ENCODE measurements at regions not wholly inside any gene's neighbourhood (a gene's known extent, or its start where the extent isn't known, plus 50 kb on each side); places are given as distances from the start of the nearest gene placed in this dataset.

- TF ChIP-seq CTCF (IDR thresholded peaks at IDR 0.05) (no peak), EP300 (IDR thresholded peaks at IDR 0.05; ENCODE audit: low read depth) (no peak), POLR2AphosphoS5 (IDR thresholded peaks at IDR 0.05) (no peak), POLR2A (IDR thresholded peaks at IDR 0.05) (no peak)
These were observed 327.7 kb downstream of the GLRX3 start for GRCh38 chr10:130463876-130464364.
